ENCODE measurements at regions not wholly inside any gene's neighbourhood (a gene's known extent, or its start where the extent isn't known, plus 50 kb on each side); places are given as distances from the start of the nearest gene placed in this dataset.

GRCh38 chr5:90022002-90022710 is 387.4 kb downstream of the CETN3 start:
- TF ChIP-seq EP300 (conservative IDR thresholded peaks at IDR 0.05; ENCODE audit: poor library complexity, severe bottlenecking) (no peak), EZH2 (IDR thresholded peaks at IDR 0.05; ENCODE audit: borderline replicate concordance, insufficient read depth, low read length, poor library complexity, severe bottlenecking) (no peak), CTCF (IDR thresholded peaks at IDR 0.05; ENCODE audit: poor library complexity, severe bottlenecking) (no peak), REST (IDR thresholded peaks at IDR 0.05; ENCODE audit: borderline replicate concordance) (no peak), TAF1 (IDR thresholded peaks at IDR 0.05; ENCODE audit: low read depth) (no peak), SMC3 (conservative IDR thresholded peaks at IDR 0.05; ENCODE audit: poor library complexity) (no peak), POLR2AphosphoS5 (IDR thresholded peaks at IDR 0.05) (no peak)

All from neural cell (in vitro differentiated cells).